IPS-NIHi11 (cell line): ENCODE measurements at regions not wholly inside any gene's neighbourhood (a gene's known extent, or its start where the extent isn't known, plus 50 kb on each side); places are given as distances from the start of the nearest gene placed in this dataset.
"Not testable (repeated sequence)": the region's sequence is repeated elsewhere in the genome, so short reads cannot be mapped to it uniquely, and the experiment has no call there.

Experiments
- DNase-seq: peaks from one replicate; pipeline ENCODE4 v3.0.0; 2012; ENCODE audit warnings: mixed read lengths, low spot score

- DNase-seq: not testable (repeated sequence)
Observed at GRCh38 chr11:87764075-87764474, 411.2 kb downstream of the RAB38 start.

GRCh38 chr11:87754685-87755084, 420.6 kb downstream of the RAB38 start:
- DNase-seq: no peak

GRCh38 chr11:87753143-87753542, 422.1 kb downstream of the RAB38 start:
- DNase-seq: no peak

- DNase-seq: peak; percentile 58
Observed at GRCh38 chr11:87743007-87743406, 432.2 kb downstream of the RAB38 start.

- DNase-seq: no peak
Observed at GRCh38 chr11:87740968-87741367, 434.3 kb downstream of the RAB38 start.

- no peak for DNase-seq
Observed at GRCh38 chr11:87740451-87740850, 434.8 kb downstream of the RAB38 start.

- DNase-seq: no peak
Observed at GRCh38 chr11:87739766-87740165, 435.5 kb downstream of the RAB38 start.

GRCh38 chr11:87739261-87739660, 436.0 kb downstream of the RAB38 start:
- DNase-seq: no peak

- no peak for DNase-seq
Observed at GRCh38 chr11:87736928-87737327, 438.3 kb downstream of the RAB38 start.

GRCh38 chr11:87726506-87726905, 448.7 kb downstream of the RAB38 start:
- DNase-seq: no peak

- DNase-seq: no peak
Observed at GRCh38 chr11:87724358-87724757, 450.9 kb downstream of the RAB38 start.

GRCh38 chr11:87722756-87723565, 452.3 kb downstream of the RAB38 start:
- peak; percentile 40 for DNase-seq

- no peak for DNase-seq
Observed at GRCh38 chr11:87719326-87720073, 455.7 kb downstream of the RAB38 start.

GRCh38 chr11:87712802-87713202, 462.4 kb downstream of the RAB38 start:
- DNase-seq: no peak

- no peak for DNase-seq
Observed at GRCh38 chr11:87712391-87712790, 462.9 kb downstream of the RAB38 start.

- DNase-seq: not testable (repeated sequence)
Observed at GRCh38 chr11:87703589-87703988, 471.7 kb downstream of the RAB38 start.

- no peak for DNase-seq
Observed at GRCh38 chr11:87675993-87676392, 499.2 kb downstream of the RAB38 start.

- DNase-seq: no peak
Observed at GRCh38 chr11:87666730-87667129, 508.5 kb downstream of the RAB38 start.

- no peak for DNase-seq
Observed at GRCh38 chr11:87662287-87662686, 513.0 kb downstream of the RAB38 start.

- no peak for DNase-seq
Observed at GRCh38 chr11:87660926-87661660, 514.1 kb downstream of the RAB38 start.

GRCh38 chr11:87659807-87660206, 515.4 kb downstream of the RAB38 start:
- DNase-seq: no peak

GRCh38 chr11:87645626-87646025, 529.6 kb downstream of the RAB38 start:
- no peak for DNase-seq
